Astrocyte (in vitro differentiated cells and primary cell): ENCODE measurements at regions not wholly inside any gene's neighbourhood (a gene's known extent, or its start where the extent isn't known, plus 50 kb on each side); places are given as distances from the start of the nearest gene placed in this dataset.
"Not testable (repeated sequence)": the region's sequence is repeated elsewhere in the genome, so short reads cannot be mapped to it uniquely, and the experiment has no call there.

ENCODE experiments used
- EZH2 ChIP-seq: IDR thresholded peaks from 2 replicates; pipeline ENCODE4 v1.6.1; 2012; ENCODE audit warnings: mild to moderate bottlenecking, low read length, inconsistent platforms; ENCODE audit not compliant: insufficient read depth
- TF ChIP-seq, protein P1 (sequence below): IDR thresholded peaks from 2 replicates; pipeline ENCODE4 v1.5.1; 2011; ENCODE audit warnings: low read depth, mild to moderate bottlenecking, inconsistent platforms, low read length, moderate library complexity; ENCODE audit not compliant: insufficient read depth

DNA sequence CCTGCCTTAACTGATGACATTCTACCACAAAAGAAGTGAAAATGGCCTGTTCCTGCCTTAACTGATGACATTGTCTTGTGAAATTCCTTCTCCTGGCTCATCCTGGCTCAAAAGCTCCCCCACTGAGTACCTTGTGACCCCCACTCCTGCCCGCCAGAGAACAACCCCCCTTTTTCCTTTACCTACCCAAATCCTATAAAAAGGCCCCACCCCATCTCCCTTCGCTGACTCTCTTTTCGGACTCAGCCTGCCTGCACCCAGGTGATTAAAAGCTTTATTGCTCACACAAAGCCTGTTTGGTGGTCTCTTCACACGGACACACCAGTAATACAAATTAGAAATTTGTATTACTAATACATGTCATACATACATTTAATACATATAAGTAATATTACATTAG is 489.9 kb upstream of the IMPG1 start:
- TF ChIP-seq, protein P1, sequence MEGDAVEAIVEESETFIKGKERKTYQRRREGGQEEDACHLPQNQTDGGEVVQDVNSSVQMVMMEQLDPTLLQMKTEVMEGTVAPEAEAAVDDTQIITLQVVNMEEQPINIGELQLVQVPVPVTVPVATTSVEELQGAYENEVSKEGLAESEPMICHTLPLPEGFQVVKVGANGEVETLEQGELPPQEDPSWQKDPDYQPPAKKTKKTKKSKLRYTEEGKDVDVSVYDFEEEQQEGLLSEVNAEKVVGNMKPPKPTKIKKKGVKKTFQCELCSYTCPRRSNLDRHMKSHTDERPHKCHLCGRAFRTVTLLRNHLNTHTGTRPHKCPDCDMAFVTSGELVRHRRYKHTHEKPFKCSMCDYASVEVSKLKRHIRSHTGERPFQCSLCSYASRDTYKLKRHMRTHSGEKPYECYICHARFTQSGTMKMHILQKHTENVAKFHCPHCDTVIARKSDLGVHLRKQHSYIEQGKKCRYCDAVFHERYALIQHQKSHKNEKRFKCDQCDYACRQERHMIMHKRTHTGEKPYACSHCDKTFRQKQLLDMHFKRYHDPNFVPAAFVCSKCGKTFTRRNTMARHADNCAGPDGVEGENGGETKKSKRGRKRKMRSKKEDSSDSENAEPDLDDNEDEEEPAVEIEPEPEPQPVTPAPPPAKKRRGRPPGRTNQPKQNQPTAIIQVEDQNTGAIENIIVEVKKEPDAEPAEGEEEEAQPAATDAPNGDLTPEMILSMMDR = not testable (repeated sequence)
- TF ChIP-seq EZH2 = not testable (repeated sequence)
